ENCODE measurements at regions not wholly inside any gene's neighbourhood (a gene's known extent, or its start where the extent isn't known, plus 50 kb on each side); places are given as distances from the start of the nearest gene placed in this dataset.

GRCh38 chr3:40872258-40872920, 326.9 kb upstream of the CTNNB1 start:
- H3K9me3 ChIP-seq: no peaks in the 10 kb centered on the region
- no peaks in the 10 kb centered on the region for H3K36me3 ChIP-seq
- intact Hi-C loops (cut with DNase I): no loop called here
- no peak overlapping the region for H3K27ac ChIP-seq
- no peak for DNase-seq
- H3K4me1 ChIP-seq: peaks cover 11 to 17% of the 10 kb centered on the region in 2 donors
- H3K4me3 ChIP-seq (replicated peaks in 1 of 3): no peak overlapping the region
- no peaks in the 10 kb centered on the region for H3K27me3 ChIP-seq
- TF ChIP-seq CTCF (IDR thresholded peaks at IDR 0.05) (no peak), POLR2A (IDR thresholded peaks at IDR 0.05) (no peak)
- 74 to 85% methylated on average over 6 of the region's 6 CpGs for WGBS, 2 donors

GRCh38 chr3:40873476-40873875, 325.8 kb upstream of the CTNNB1 start:
- intact Hi-C loops (cut with DNase I): no loop called here
- TF ChIP-seq CTCF (IDR thresholded peaks at IDR 0.05) (no peak), POLR2A (IDR thresholded peaks at IDR 0.05) (no peak)
- no peaks in the 10 kb centered on the region for H3K36me3 ChIP-seq
- no peaks in the 10 kb centered on the region for H3K27me3 ChIP-seq
- WGBS, 2 donors: 75 to 93% methylated on average over 2 of the region's 2 CpGs
- no peak overlapping the region for H3K27ac ChIP-seq
- no peak overlapping the region for H3K4me3 ChIP-seq (replicated peaks in 1 of 3)
- no peaks in the 10 kb centered on the region for H3K9me3 ChIP-seq
- no peak for DNase-seq
- peaks cover 22 to 27% of the 10 kb centered on the region in 2 donors for H3K4me1 ChIP-seq

- WGBS, 2 donors: 92 to 94% methylated on average over 6 of the region's 6 CpGs
- intact Hi-C loops (cut with DNase I): no loop called here
- no peak for DNase-seq
- no peak for TF ChIP-seq CTCF (IDR thresholded peaks at IDR 0.05)
- no peak for TF ChIP-seq POLR2A (IDR thresholded peaks at IDR 0.05)
- H3K27me3 ChIP-seq: no peaks in the 10 kb centered on the region
- H3K4me1 ChIP-seq: peaks cover 24 to 29% of the 10 kb centered on the region in 2 donors
- H3K27ac ChIP-seq: no peak overlapping the region
- H3K9me3 ChIP-seq: no peaks in the 10 kb centered on the region
- H3K36me3 ChIP-seq: no peaks in the 10 kb centered on the region
- H3K4me3 ChIP-seq (replicated peaks in 1 of 3): no peak overlapping the region
Observed at GRCh38 chr3:40873934-40874699, 325.2 kb upstream of the CTNNB1 start.

- H3K36me3 ChIP-seq: no peaks in the 10 kb centered on the region
- H3K4me1 ChIP-seq: peaks cover 24 to 29% of the 10 kb centered on the region in 2 donors
- TF ChIP-seq CTCF (IDR thresholded peaks at IDR 0.05): no peak
- TF ChIP-seq POLR2A (IDR thresholded peaks at IDR 0.05): no peak
- intact Hi-C loops (cut with DNase I): no loop called here
- H3K27ac ChIP-seq: no peak overlapping the region
- H3K9me3 ChIP-seq: no peaks in the 10 kb centered on the region
- no peak for DNase-seq
- 89 to 92% methylated on average over 1 of the region's 1 CpG for WGBS, 2 donors
- no peak overlapping the region for H3K4me3 ChIP-seq (replicated peaks in 1 of 3)
- H3K27me3 ChIP-seq: no peaks in the 10 kb centered on the region
Observed at GRCh38 chr3:40875581-40875980, 323.7 kb upstream of the CTNNB1 start.

- Histone ChIP-seq H3K27ac (no peak overlapping the region), H3K4me3 (replicated peaks in 1 of 3) (no peak overlapping the region), H3K4me1 (peaks cover 24 to 29% of the 10 kb centered on the region in 2 donors), H3K27me3 (no peaks in the 10 kb centered on the region), H3K36me3 (no peaks in the 10 kb centered on the region), H3K9me3 (no peaks in the 10 kb centered on the region)
- TF ChIP-seq CTCF (IDR thresholded peaks at IDR 0.05): no peak
- TF ChIP-seq POLR2A (IDR thresholded peaks at IDR 0.05): no peak
- DNase-seq: no peak
- intact Hi-C loops (cut with DNase I): no loop called here
- 90 to 92% methylated on average over 5 of the region's 5 CpGs for WGBS, 2 donors
Observed at GRCh38 chr3:40876009-40876408, 323.3 kb upstream of the CTNNB1 start.

All from thyroid gland (tissue), 4 donors.